Activated CD8-positive, alpha-beta T cell treated with anti-CD3 and anti-CD28 coated beads for 36 hours (primary cell): ENCODE measurements at regions not wholly inside any gene's neighbourhood (a gene's known extent, or its start where the extent isn't known, plus 50 kb on each side); places are given as distances from the start of the nearest gene placed in this dataset.

Source experiments
- ATAC-seq: fragments of 200-7000 bp; cut with Tn5 transposase; one replicate; pipeline ENCODE4 v1.10.0; 2021; ENCODE audit warnings: mild to moderate bottlenecking, moderate library complexity
- CTCF ChIA-PET: fragments of 350-600 bp; sonication (Branson Sonifier 250); formaldehyde crosslinking; loops from one replicate; lab custom pipeline; 2021; ENCODE audit warnings: antibody characterized with exemption; lab: Charles Lee
- POLR2A ChIA-PET: fragments of 350-600 bp; sonication (Branson Sonifier 250); formaldehyde crosslinking; loops from one replicate; lab custom pipeline; 2021; ENCODE audit warnings: antibody characterized with exemption; lab: Charles Lee
- DNase-seq: peaks from one replicate; pipeline ENCODE4 v3.0.0-alpha.2; 2020
- H3K27ac Mint-ChIP-seq: one replicate; pipeline ENCODE4 v1.8.0; 2021; ENCODE audit warnings: mild to moderate bottlenecking, mixed read lengths
- H3K27me3 Mint-ChIP-seq: one replicate; pipeline ENCODE4 v1.8.0; 2021; ENCODE audit warnings: mixed read lengths
- H3K36me3 Mint-ChIP-seq: one replicate; pipeline ENCODE4 v1.8.0; 2021; ENCODE audit warnings: low read depth, mixed read lengths
- H3K4me1 Mint-ChIP-seq: one replicate; pipeline ENCODE4 v1.8.0; 2021; ENCODE audit warnings: low read depth, mixed read lengths
- H3K4me3 Mint-ChIP-seq: one replicate; pipeline ENCODE4 v1.8.0; 2021; ENCODE audit warnings: mild to moderate bottlenecking, moderate library complexity, mixed read lengths
- H3K9me3 Mint-ChIP-seq: one replicate; pipeline ENCODE4 v1.8.0; 2021; ENCODE audit warnings: mixed read lengths
- intact Hi-C: fragments of 100-400 bp; cut with micrococcal nuclease; formaldehyde crosslinking; loops from one replicate; pipeline ENCODE4 v1.10.0; 2022
- TF ChIP-seq, protein P1 (sequence below): fragments of 200-600 bp; IDR thresholded peaks from one replicate; pipeline ENCODE4 v1.8.0; 2022; ENCODE audit warnings: antibody characterized with exemption, mild to moderate bottlenecking

GRCh38 chr16:17548825-17549224 lies 78.1 kb upstream of the XYLT1 start:
- ChIA-PET POLR2A (no interaction called here), CTCF (interaction anchor here (1.4 kb wide), 2 partner anchors 12 to 30 kb away, joined by 3 to 6 read pairs; no protein-coding TSS in a partner anchor)
- no peak for DNase-seq
- Mint-ChIP-seq H3K27me3 (no peaks in the 10 kb centered on the region), H3K4me3 (no peak overlapping the region), H3K9me3 (peaks cover 1% of the 10 kb centered on the region), H3K27ac (no peak overlapping the region), H3K4me1 (no peaks in the 10 kb centered on the region), H3K36me3 (no peaks in the 10 kb centered on the region)
- no peak for ATAC-seq
- intact Hi-C loops: no loop called here
- TF ChIP-seq, protein P1, sequence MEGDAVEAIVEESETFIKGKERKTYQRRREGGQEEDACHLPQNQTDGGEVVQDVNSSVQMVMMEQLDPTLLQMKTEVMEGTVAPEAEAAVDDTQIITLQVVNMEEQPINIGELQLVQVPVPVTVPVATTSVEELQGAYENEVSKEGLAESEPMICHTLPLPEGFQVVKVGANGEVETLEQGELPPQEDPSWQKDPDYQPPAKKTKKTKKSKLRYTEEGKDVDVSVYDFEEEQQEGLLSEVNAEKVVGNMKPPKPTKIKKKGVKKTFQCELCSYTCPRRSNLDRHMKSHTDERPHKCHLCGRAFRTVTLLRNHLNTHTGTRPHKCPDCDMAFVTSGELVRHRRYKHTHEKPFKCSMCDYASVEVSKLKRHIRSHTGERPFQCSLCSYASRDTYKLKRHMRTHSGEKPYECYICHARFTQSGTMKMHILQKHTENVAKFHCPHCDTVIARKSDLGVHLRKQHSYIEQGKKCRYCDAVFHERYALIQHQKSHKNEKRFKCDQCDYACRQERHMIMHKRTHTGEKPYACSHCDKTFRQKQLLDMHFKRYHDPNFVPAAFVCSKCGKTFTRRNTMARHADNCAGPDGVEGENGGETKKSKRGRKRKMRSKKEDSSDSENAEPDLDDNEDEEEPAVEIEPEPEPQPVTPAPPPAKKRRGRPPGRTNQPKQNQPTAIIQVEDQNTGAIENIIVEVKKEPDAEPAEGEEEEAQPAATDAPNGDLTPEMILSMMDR: no peak

GRCh38 chr16:17544785-17545184 lies 74.0 kb upstream of the XYLT1 start:
- ATAC-seq: no peak
- no peaks in the 10 kb centered on the region for H3K4me1 Mint-ChIP-seq
- H3K9me3 Mint-ChIP-seq: peaks cover 1% of the 10 kb centered on the region
- peak; percentile 50 for DNase-seq
- no peak overlapping the region for H3K27ac Mint-ChIP-seq
- H3K4me3 Mint-ChIP-seq: no peak overlapping the region
- H3K27me3 Mint-ChIP-seq: no peaks in the 10 kb centered on the region
- ChIA-PET CTCF (interaction anchor here (1.0 to 2.3 kb wide), 8 partner anchors 8 to 81 kb away, joined by 3 to 7 read pairs (median 4); no protein-coding TSS in a partner anchor), POLR2A (no interaction called here)
- no peaks in the 10 kb centered on the region for H3K36me3 Mint-ChIP-seq
- intact Hi-C loops: no loop called here
- TF ChIP-seq, protein P1: peak; percentile 51

GRCh38 chr16:17544304-17544703 lies 73.5 kb upstream of the XYLT1 start:
- peaks cover 2% of the 10 kb centered on the region for H3K27me3 Mint-ChIP-seq
- DNase-seq (no peak), ATAC-seq (no peak)
- CTCF ChIA-PET: interaction anchor here (1.3 to 1.9 kb wide), 4 partner anchors 8 to 35 kb away, joined by 5 to 7 read pairs (median 6); no protein-coding TSS in a partner anchor
- TF ChIP-seq, protein P1: no peak
- H3K4me3 Mint-ChIP-seq: no peak overlapping the region
- H3K36me3 Mint-ChIP-seq: no peaks in the 10 kb centered on the region
- intact Hi-C loops: no loop called here
- H3K4me1 Mint-ChIP-seq: no peaks in the 10 kb centered on the region
- POLR2A ChIA-PET: no interaction called here
- H3K27ac Mint-ChIP-seq: no peak overlapping the region
- H3K9me3 Mint-ChIP-seq: peaks cover 1% of the 10 kb centered on the region

DNA sequence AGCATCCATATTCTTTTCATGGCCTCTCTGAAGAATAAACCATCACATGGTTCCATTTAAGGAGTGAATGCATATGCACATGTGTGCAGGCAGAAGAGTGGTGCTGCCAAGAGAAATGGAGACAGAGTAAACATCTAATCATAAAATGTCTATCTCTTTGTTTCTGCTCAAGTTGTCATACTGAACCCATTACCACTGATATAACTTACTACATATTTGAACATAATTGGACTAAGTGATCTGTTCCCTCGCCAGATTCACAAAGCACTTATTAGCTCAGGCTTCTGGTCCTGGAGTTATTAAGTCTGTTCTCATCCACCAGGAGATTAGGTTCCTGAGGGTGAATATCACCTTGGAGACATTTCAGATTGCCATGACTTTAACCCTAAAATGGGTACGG lies 72.3 kb upstream of the XYLT1 start:
- Mint-ChIP-seq H3K27me3 (peaks cover 2% of the 10 kb centered on the region), H3K4me3 (no peak overlapping the region), H3K36me3 (no peaks in the 10 kb centered on the region), H3K9me3 (peaks cover 1% of the 10 kb centered on the region), H3K4me1 (no peaks in the 10 kb centered on the region), H3K27ac (no peak overlapping the region)
- intact Hi-C loops: no loop called here
- CTCF ChIA-PET: interaction anchor here (0.8 kb wide), 1 partner anchor 13 kb away, joined by 4 read pairs; no protein-coding TSS in a partner anchor
- no peak for ATAC-seq
- DNase-seq: no peak
- POLR2A ChIA-PET: no interaction called here
- TF ChIP-seq, protein P1: no peak

DNA sequence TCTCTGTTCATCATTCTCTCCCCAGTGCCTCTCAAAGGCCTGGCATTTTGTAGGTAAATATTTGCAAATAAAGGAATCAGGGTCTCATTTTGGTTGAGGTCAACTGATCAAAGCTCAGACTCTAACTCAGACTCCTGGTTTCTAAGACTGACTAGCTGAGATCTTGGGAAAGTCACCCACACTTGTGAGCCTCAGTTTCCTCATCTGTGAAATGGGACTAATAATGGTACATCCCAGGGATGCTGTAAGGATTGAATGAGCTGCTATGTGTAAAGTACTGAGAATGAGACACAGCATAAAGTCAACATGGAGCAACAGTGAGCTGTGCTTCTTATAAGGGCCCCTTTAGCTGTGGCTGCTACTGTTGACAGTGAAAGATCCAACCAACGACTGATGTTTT lies 70.6 kb upstream of the XYLT1 start:
- Mint-ChIP-seq H3K27me3 (peaks cover 2% of the 10 kb centered on the region), H3K9me3 (peaks cover 1% of the 10 kb centered on the region), H3K27ac (no peak overlapping the region), H3K4me3 (no peak overlapping the region), H3K36me3 (no peaks in the 10 kb centered on the region), H3K4me1 (no peaks in the 10 kb centered on the region)
- DNase-seq: no peak
- no peak for ATAC-seq
- intact Hi-C loops: no loop called here
- TF ChIP-seq, protein P1: no peak
- ChIA-PET POLR2A (no interaction called here), CTCF (interaction anchor here (0.9 to 1.7 kb wide), 2 partner anchors 15 to 38 kb away, joined by 3 to 8 read pairs; no protein-coding TSS in a partner anchor)
